HG03469 (cell line): ENCODE measurements at regions not wholly inside any gene's neighbourhood (a gene's known extent, or its start where the extent isn't known, plus 50 kb on each side); places are given as distances from the start of the nearest gene placed in this dataset.
"Not testable (repeated sequence)": the region's sequence is repeated elsewhere in the genome, so short reads cannot be mapped to it uniquely, and the experiment has no call there.

Experiments used
- ATAC-seq: cut with Tn5 transposase; IDR thresholded peaks from one replicate; pipeline ENCODE4 v1.9.1; 2021; ENCODE audit warnings: mild to moderate bottlenecking, moderate library complexity, moderate number of reproducible peaks; ENCODE audit not compliant: unreplicated experiment

GRCh38 chr17:31721291-31722025, 137.6 kb downstream of the COPRS start:
- no peak for ATAC-seq

GRCh38 chr17:31717251-31717650, 141.8 kb downstream of the COPRS start:
- ATAC-seq: not testable (repeated sequence)

GRCh38 chr17:31715446-31715845, 143.6 kb downstream of the COPRS start:
- no peak for ATAC-seq

- ATAC-seq: no peak
Observed at GRCh38 chr17:31704483-31704882, 154.6 kb downstream of the COPRS start.

- ATAC-seq: no peak
Observed at GRCh38 chr17:31702041-31702440, 157.0 kb downstream of the COPRS start.

GRCh38 chr17:31700973-31701372, 158.1 kb downstream of the COPRS start:
- no peak for ATAC-seq

- no peak for ATAC-seq
Observed at GRCh38 chr17:31699886-31700285, 159.2 kb downstream of the COPRS start.

- ATAC-seq: no peak
Observed at GRCh38 chr17:31699281-31699680, 159.8 kb downstream of the COPRS start.

- ATAC-seq: no peak
Observed at GRCh38 chr17:31698751-31699150, 160.3 kb downstream of the COPRS start.

GRCh38 chr17:31697838-31698237, 161.2 kb downstream of the COPRS start:
- no peak for ATAC-seq

- no peak for ATAC-seq
Observed at GRCh38 chr17:31696703-31697325, 162.2 kb downstream of the COPRS start.

GRCh38 chr17:31696184-31696602, 162.9 kb downstream of the COPRS start:
- ATAC-seq: no peak

GRCh38 chr17:31695456-31696090, 163.5 kb downstream of the COPRS start:
- no peak for ATAC-seq

GRCh38 chr17:31693433-31694220, 165.4 kb downstream of the COPRS start:
- ATAC-seq: no peak

- no peak for ATAC-seq
Observed at GRCh38 chr17:31692632-31693031, 166.4 kb downstream of the COPRS start.

GRCh38 chr17:31692027-31692426, 167.0 kb downstream of the COPRS start:
- ATAC-seq: no peak

GRCh38 chr17:31691251-31691905, 167.7 kb downstream of the COPRS start:
- no peak for ATAC-seq

GRCh38 chr17:31690151-31690551, 168.9 kb downstream of the COPRS start:
- no peak for ATAC-seq

- ATAC-seq: no peak
Observed at GRCh38 chr17:31688701-31689100, 170.3 kb downstream of the COPRS start.

- ATAC-seq: no peak
Observed at GRCh38 chr17:31687505-31688126, 171.4 kb downstream of the COPRS start.
